ENCODE measurements at regions not wholly inside any gene's neighbourhood (a gene's known extent, or its start where the extent isn't known, plus 50 kb on each side); places are given as distances from the start of the nearest gene placed in this dataset.

GRCh38 chr11:91326280-91326679, 898.3 kb upstream of the FAT3 start:
- no peak for DNase-seq (ENCODE audit: low spot score)
- H2BK15ac ChIP-seq (ENCODE audit: low read length): no peak overlapping the region
- no peak overlapping the region for H3K4me2 ChIP-seq (ENCODE audit: insufficient read depth, low read length, poor library complexity, severe bottlenecking)
- H3K4me3 ChIP-seq (ENCODE audit: low read length in 2 of 2): no peak overlapping the region
- no peak overlapping the region for H3K4ac ChIP-seq (ENCODE audit: low read length)
- no peaks in the 10 kb centered on the region for H3K27me3 ChIP-seq (ENCODE audit: control insufficient read depth in 3 of 3, insufficient read depth in 3 of 3, low read depth in 1 of 3, low read length in 3 of 3)
- no peaks in the 10 kb centered on the region for H3K4me1 ChIP-seq (ENCODE audit: control insufficient read depth in 2 of 2, insufficient read depth in 1 of 2, low read depth in 1 of 2, low read length in 2 of 2)
- no peak overlapping the region for H3K23ac ChIP-seq (ENCODE audit: low read depth, low read length, poor library complexity)
- no peak overlapping the region for H3K14ac ChIP-seq (ENCODE audit: low read length)
- no peak overlapping the region for H3K18ac ChIP-seq (ENCODE audit: low read length)
- H2AFZ ChIP-seq (ENCODE audit: low read length): no peak overlapping the region
- H2BK5ac ChIP-seq (ENCODE audit: low read length): no peak overlapping the region
- no peak overlapping the region for H3K27ac ChIP-seq (replicated peaks; ENCODE audit: low read length)
- WGBS, 2 donors (ENCODE audit: extremely low coverage in 2 of 2, insufficient read length in 2 of 2, insufficient replicate concordance in 1 of 2): no CpG with 5 or more reads among the region's 2 CpGs
- H2BK120ac ChIP-seq (ENCODE audit: low read depth, low read length): no peak overlapping the region
- H4K91ac ChIP-seq (ENCODE audit: low read depth, low read length, poor library complexity): no peak overlapping the region
- H2AK5ac ChIP-seq (ENCODE audit: low read depth, low read length): no peak overlapping the region
- H3K36me3 ChIP-seq (replicated peaks in 1 of 2; ENCODE audit: control insufficient read depth in 2 of 2, insufficient read depth in 2 of 2, low read length in 2 of 2): no peaks in the 10 kb centered on the region
- H2BK12ac ChIP-seq (ENCODE audit: low read length): no peak overlapping the region
- no peaks in the 10 kb centered on the region for H3K79me1 ChIP-seq (ENCODE audit: low read depth, low read length)
- H3K9me3 ChIP-seq (replicated peaks in 1 of 2; ENCODE audit: control insufficient read depth in 2 of 2, insufficient read depth in 1 of 2, low read depth in 1 of 2, low read length in 2 of 2): no peaks in the 10 kb centered on the region
- H3K9ac ChIP-seq (ENCODE audit: low read depth, low read length, poor library complexity): no peak overlapping the region
- H4K8ac ChIP-seq (ENCODE audit: low read depth, low read length): no peak overlapping the region

GRCh38 chr11:91314521-91314920, 910.1 kb upstream of the FAT3 start:
- no peak overlapping the region for H3K14ac ChIP-seq (ENCODE audit: low read length)
- H3K36me3 ChIP-seq (replicated peaks in 1 of 2; ENCODE audit: control insufficient read depth in 2 of 2, insufficient read depth in 2 of 2, low read length in 2 of 2): no peaks in the 10 kb centered on the region
- H3K4me3 ChIP-seq (ENCODE audit: low read length in 2 of 2): no peak overlapping the region
- no peaks in the 10 kb centered on the region for H3K79me1 ChIP-seq (ENCODE audit: low read depth, low read length)
- H3K9me3 ChIP-seq (replicated peaks in 1 of 2; ENCODE audit: control insufficient read depth in 2 of 2, insufficient read depth in 1 of 2, low read depth in 1 of 2, low read length in 2 of 2): no peaks in the 10 kb centered on the region
- H3K4ac ChIP-seq (ENCODE audit: low read length): no peak overlapping the region
- H2BK120ac ChIP-seq (ENCODE audit: low read depth, low read length): no peak overlapping the region
- no peak overlapping the region for H2BK5ac ChIP-seq (ENCODE audit: low read length)
- no peak overlapping the region for H2AK5ac ChIP-seq (ENCODE audit: low read depth, low read length)
- no peak overlapping the region for H3K9ac ChIP-seq (ENCODE audit: low read depth, low read length, poor library complexity)
- WGBS, 2 donors (ENCODE audit: extremely low coverage in 2 of 2, insufficient read length in 2 of 2, insufficient replicate concordance in 1 of 2): no CpG with 5 or more reads among the region's 2 CpGs
- H4K91ac ChIP-seq (ENCODE audit: low read depth, low read length, poor library complexity): no peak overlapping the region
- no peak overlapping the region for H3K18ac ChIP-seq (ENCODE audit: low read length)
- H2BK12ac ChIP-seq (ENCODE audit: low read length): no peak overlapping the region
- no peak overlapping the region for H3K27ac ChIP-seq (replicated peaks; ENCODE audit: low read length)
- no peak overlapping the region for H3K23ac ChIP-seq (ENCODE audit: low read depth, low read length, poor library complexity)
- no peak overlapping the region for H2BK15ac ChIP-seq (ENCODE audit: low read length)
- no peak overlapping the region for H2AFZ ChIP-seq (ENCODE audit: low read length)
- H4K8ac ChIP-seq (ENCODE audit: low read depth, low read length): no peak overlapping the region
- no peaks in the 10 kb centered on the region for H3K4me1 ChIP-seq (ENCODE audit: control insufficient read depth in 2 of 2, insufficient read depth in 1 of 2, low read depth in 1 of 2, low read length in 2 of 2)
- H3K4me2 ChIP-seq (ENCODE audit: insufficient read depth, low read length, poor library complexity, severe bottlenecking): no peak overlapping the region
- no peak for DNase-seq (ENCODE audit: low spot score)
- no peaks in the 10 kb centered on the region for H3K27me3 ChIP-seq (ENCODE audit: control insufficient read depth in 3 of 3, insufficient read depth in 3 of 3, low read depth in 1 of 3, low read length in 3 of 3)

GRCh38 chr11:91312541-91312940, 912.1 kb upstream of the FAT3 start:
- Histone ChIP-seq H2BK120ac (ENCODE audit: low read depth, low read length) (no peak overlapping the region), H3K4me3 (ENCODE audit: low read length in 2 of 2) (no peak overlapping the region), H3K9me3 (replicated peaks in 1 of 2; ENCODE audit: control insufficient read depth in 2 of 2, insufficient read depth in 1 of 2, low read depth in 1 of 2, low read length in 2 of 2) (no peaks in the 10 kb centered on the region), H3K18ac (ENCODE audit: low read length) (no peak overlapping the region), H2BK5ac (ENCODE audit: low read length) (no peak overlapping the region), H3K36me3 (replicated peaks in 1 of 2; ENCODE audit: control insufficient read depth in 2 of 2, insufficient read depth in 2 of 2, low read length in 2 of 2) (no peaks in the 10 kb centered on the region), H3K23ac (ENCODE audit: low read depth, low read length, poor library complexity) (no peak overlapping the region), H4K8ac (ENCODE audit: low read depth, low read length) (no peak overlapping the region), H4K91ac (ENCODE audit: low read depth, low read length, poor library complexity) (no peak overlapping the region), H3K27me3 (ENCODE audit: control insufficient read depth in 3 of 3, insufficient read depth in 3 of 3, low read depth in 1 of 3, low read length in 3 of 3) (no peaks in the 10 kb centered on the region), H2AFZ (ENCODE audit: low read length) (no peak overlapping the region), H3K14ac (ENCODE audit: low read length) (no peak overlapping the region), H3K27ac (replicated peaks; ENCODE audit: low read length) (no peak overlapping the region), H3K9ac (ENCODE audit: low read depth, low read length, poor library complexity) (no peak overlapping the region), H2AK5ac (ENCODE audit: low read depth, low read length) (no peak overlapping the region), H3K79me1 (ENCODE audit: low read depth, low read length) (no peaks in the 10 kb centered on the region), H3K4me2 (ENCODE audit: insufficient read depth, low read length, poor library complexity, severe bottlenecking) (no peak overlapping the region), H3K4me1 (ENCODE audit: control insufficient read depth in 2 of 2, insufficient read depth in 1 of 2, low read depth in 1 of 2, low read length in 2 of 2) (no peaks in the 10 kb centered on the region), H2BK12ac (ENCODE audit: low read length) (no peak overlapping the region), H2BK15ac (ENCODE audit: low read length) (no peak overlapping the region), H3K4ac (ENCODE audit: low read length) (no peak overlapping the region)
- no peak for DNase-seq (ENCODE audit: low spot score)
- no CpG with 5 or more reads among the region's 2 CpGs for WGBS, 2 donors (ENCODE audit: extremely low coverage in 2 of 2, insufficient read length in 2 of 2, insufficient replicate concordance in 1 of 2)

- Histone ChIP-seq H3K4me3 (ENCODE audit: low read length in 2 of 2) (no peak overlapping the region), H2BK5ac (ENCODE audit: low read length) (no peak overlapping the region), H2AFZ (ENCODE audit: low read length) (no peak overlapping the region), H4K91ac (ENCODE audit: low read depth, low read length, poor library complexity) (no peak overlapping the region), H3K14ac (ENCODE audit: low read length) (no peak overlapping the region), H3K36me3 (replicated peaks in 1 of 2; ENCODE audit: control insufficient read depth in 2 of 2, insufficient read depth in 2 of 2, low read length in 2 of 2) (no peaks in the 10 kb centered on the region), H2AK5ac (ENCODE audit: low read depth, low read length) (no peak overlapping the region), H3K23ac (ENCODE audit: low read depth, low read length, poor library complexity) (no peak overlapping the region), H2BK120ac (ENCODE audit: low read depth, low read length) (no peak overlapping the region), H3K4me1 (ENCODE audit: control insufficient read depth in 2 of 2, insufficient read depth in 1 of 2, low read depth in 1 of 2, low read length in 2 of 2) (peaks cover 0 to 3% of the 10 kb centered on the region in 2 donors), H4K8ac (ENCODE audit: low read depth, low read length) (no peak overlapping the region), H3K9me3 (replicated peaks in 1 of 2; ENCODE audit: control insufficient read depth in 2 of 2, insufficient read depth in 1 of 2, low read depth in 1 of 2, low read length in 2 of 2) (no peaks in the 10 kb centered on the region), H3K27me3 (ENCODE audit: control insufficient read depth in 3 of 3, insufficient read depth in 3 of 3, low read depth in 1 of 3, low read length in 3 of 3) (no peaks in the 10 kb centered on the region), H2BK12ac (ENCODE audit: low read length) (no peak overlapping the region), H3K9ac (ENCODE audit: low read depth, low read length, poor library complexity) (no peak overlapping the region), H2BK15ac (ENCODE audit: low read length) (no peak overlapping the region), H3K18ac (ENCODE audit: low read length) (no peak overlapping the region), H3K27ac (replicated peaks; ENCODE audit: low read length) (no peak overlapping the region), H3K79me1 (ENCODE audit: low read depth, low read length) (no peaks in the 10 kb centered on the region), H3K4ac (ENCODE audit: low read length) (no peak overlapping the region), H3K4me2 (ENCODE audit: insufficient read depth, low read length, poor library complexity, severe bottlenecking) (no peak overlapping the region)
- no peak for DNase-seq (ENCODE audit: low spot score)
- WGBS, 2 donors (ENCODE audit: extremely low coverage in 2 of 2, insufficient read length in 2 of 2, insufficient replicate concordance in 1 of 2): no CpG with 5 or more reads among the region's 3 CpGs
Observed at GRCh38 chr11:91310085-91310484, 914.5 kb upstream of the FAT3 start.
